Nephron progenitor cell (in vitro differentiated cells): ENCODE measurements at regions not wholly inside any gene's neighbourhood (a gene's known extent, or its start where the extent isn't known, plus 50 kb on each side); places are given as distances from the start of the nearest gene placed in this dataset.
A peak's percentile ranks its signal among the peaks of the same experiment; 100 is the strongest.

Source experiments
- DNase-seq: peaks from one replicate; pipeline ENCODE4 v3.0.0; 2021
- H3K27ac Mint-ChIP-seq: 2 replicates; pipeline ENCODE4 v1.8.0; 2021; ENCODE audit warnings: mild to moderate bottlenecking, moderate library complexity, mixed read lengths
- H3K27me3 Mint-ChIP-seq: 2 replicates; pipeline ENCODE4 v1.8.0; 2021; ENCODE audit warnings: mild to moderate bottlenecking, low read depth, mixed read lengths; ENCODE audit not compliant: poor library complexity
- H3K36me3 Mint-ChIP-seq: 2 replicates; pipeline ENCODE4 v1.8.0; 2021; ENCODE audit warnings: low read depth, mixed read lengths
- H3K4me1 Mint-ChIP-seq: 2 replicates; pipeline ENCODE4 v1.8.0; 2021; ENCODE audit warnings: mixed read lengths
- H3K4me3 Mint-ChIP-seq: 2 replicates; pipeline ENCODE4 v1.8.0; 2021; ENCODE audit warnings: mild to moderate bottlenecking, moderate library complexity, mixed read lengths
- H3K9me3 Mint-ChIP-seq: 2 replicates; pipeline ENCODE4 v1.8.0; 2021; ENCODE audit warnings: mild to moderate bottlenecking, moderate library complexity, mixed read lengths
- CTCF ChIP-seq: fragments of 200-600 bp; sonication (generic); IDR thresholded peaks from 2 replicates; pipeline ENCODE4 v1.5.0; 2021; ENCODE audit warnings: antibody characterized with exemption

- no peak overlapping the region for H3K4me3 Mint-ChIP-seq
- DNase-seq, result no peak
- H3K4me1 Mint-ChIP-seq, result peaks cover 11% of the 10 kb centered on the region
- H3K27ac Mint-ChIP-seq, result peak overlapping the region; percentile 39
- no peaks in the 10 kb centered on the region for H3K36me3 Mint-ChIP-seq
- H3K27me3 Mint-ChIP-seq, result peaks cover 11% of the 10 kb centered on the region
- H3K9me3 Mint-ChIP-seq, result peaks cover 1% of the 10 kb centered on the region
- no peak for TF ChIP-seq CTCF
These were observed 519.4 kb downstream of the GLRX3 start for GRCh38 chr10:130655313-130656186.

GRCh38 chr10:130656187-130656575 lies 520.0 kb downstream of the GLRX3 start:
- no peaks in the 10 kb centered on the region for H3K36me3 Mint-ChIP-seq

GRCh38 chr10:130656582-130657133 lies 520.5 kb downstream of the GLRX3 start:
- peaks cover 11% of the 10 kb centered on the region for H3K27me3 Mint-ChIP-seq
- no peak for DNase-seq
- H3K4me3 Mint-ChIP-seq, result no peak overlapping the region
- TF ChIP-seq CTCF, result no peak
- H3K9me3 Mint-ChIP-seq, result no peaks in the 10 kb centered on the region
- peaks cover 11% of the 10 kb centered on the region for H3K4me1 Mint-ChIP-seq
- no peaks in the 10 kb centered on the region for H3K36me3 Mint-ChIP-seq
- no peak overlapping the region for H3K27ac Mint-ChIP-seq

More at GRCh38 chr10:130656187-130656575, 520.0 kb downstream of the GLRX3 start:
- H3K9me3 Mint-ChIP-seq, result no peaks in the 10 kb centered on the region
- H3K4me3 Mint-ChIP-seq, result no peak overlapping the region
- TF ChIP-seq CTCF, result no peak
- peaks cover 11% of the 10 kb centered on the region for H3K4me1 Mint-ChIP-seq
- H3K27me3 Mint-ChIP-seq, result peaks cover 11% of the 10 kb centered on the region
- DNase-seq, result no peak
- H3K27ac Mint-ChIP-seq, result no peak overlapping the region

GRCh38 chr10:130658687-130659290 lies 522.6 kb downstream of the GLRX3 start:
- H3K9me3 Mint-ChIP-seq, result no peaks in the 10 kb centered on the region
- no peak overlapping the region for H3K4me3 Mint-ChIP-seq
- H3K27me3 Mint-ChIP-seq, result peaks cover 14% of the 10 kb centered on the region
- DNase-seq, result no peak
- peaks cover 11% of the 10 kb centered on the region for H3K4me1 Mint-ChIP-seq
- no peaks in the 10 kb centered on the region for H3K36me3 Mint-ChIP-seq
- H3K27ac Mint-ChIP-seq, result no peak overlapping the region
- no peak for TF ChIP-seq CTCF

GRCh38 chr10:130659528-130659927 lies 523.3 kb downstream of the GLRX3 start:
- H3K36me3 Mint-ChIP-seq, result no peaks in the 10 kb centered on the region
- H3K4me3 Mint-ChIP-seq, result no peak overlapping the region
- TF ChIP-seq CTCF, result no peak
- H3K27ac Mint-ChIP-seq, result no peak overlapping the region
- peaks cover 11% of the 10 kb centered on the region for H3K4me1 Mint-ChIP-seq
- peaks cover 14% of the 10 kb centered on the region for H3K27me3 Mint-ChIP-seq
- H3K9me3 Mint-ChIP-seq, result no peaks in the 10 kb centered on the region
- no peak for DNase-seq
